SK-N-SH treated with all-trans-retinoic acid at 6 μM for 48 hours (cell line): ENCODE measurements at regions not wholly inside any gene's neighbourhood (a gene's known extent, or its start where the extent isn't known, plus 50 kb on each side); places are given as distances from the start of the nearest gene placed in this dataset.

Experiments used
- ATAC-seq: fragments of 200-7000 bp; cut with Tn5 transposase; 3 replicates; pipeline ENCODE4 v1.9.1; 2020; ENCODE audit warnings: mild to moderate bottlenecking, moderate library complexity
- ARNTL ChIP-seq: fragments of 450-650 bp; formaldehyde crosslinking; IDR thresholded peaks from 2 replicates; pipeline ENCODE4 v1.5.0; 2020; ENCODE audit warnings: low read depth, mild to moderate bottlenecking, moderate library complexity, borderline replicate concordance
- BACH2 ChIP-seq: fragments of 250-450 bp; sonication (Bioruptor Pico); IDR thresholded peaks from 2 replicates; pipeline ENCODE4 v1.9.0; 2021; ENCODE audit warnings: mild to moderate bottlenecking, borderline replicate concordance
- CSDC2 ChIP-seq: fragments of 250-450 bp; sonication (Bioruptor Pico); IDR thresholded peaks from 2 replicates; pipeline ENCODE4 v1.5.0; 2020; ENCODE audit warnings: mild to moderate bottlenecking, moderate library complexity
- GLIS3 ChIP-seq: fragments of 250-450 bp; sonication (Bioruptor Pico); IDR thresholded peaks from 2 replicates; pipeline ENCODE4 v1.5.0; 2020; ENCODE audit warnings: mild to moderate bottlenecking, moderate library complexity
- ISL1 ChIP-seq: fragments of 250-450 bp; sonication (Bioruptor Pico); IDR thresholded peaks from 2 replicates; pipeline ENCODE4 v2.1.2; 2022; ENCODE audit warnings: mild to moderate bottlenecking, moderate library complexity
- OSR1 ChIP-seq: fragments of 250-450 bp; sonication (Bioruptor Pico); IDR thresholded peaks from 2 replicates; pipeline ENCODE4 v1.8.0; 2022; ENCODE audit warnings: moderate library complexity, mild to moderate bottlenecking, inconsistent platforms
- PPARA ChIP-seq: fragments of 250-450 bp; sonication (Bioruptor Pico); IDR thresholded peaks from 2 replicates; pipeline ENCODE4 v1.5.0; 2020; ENCODE audit warnings: mild to moderate bottlenecking, borderline replicate concordance
- RARB ChIP-seq: fragments of 250-450 bp; sonication (Bioruptor Pico); IDR thresholded peaks from 2 replicates; pipeline ENCODE4 v1.8.0; 2021; ENCODE audit warnings: mild to moderate bottlenecking, moderate library complexity
- SNAI2 ChIP-seq: fragments of 250-450 bp; sonication (Bioruptor Pico); IDR thresholded peaks from 2 replicates; pipeline ENCODE4 v1.5.0; 2020; ENCODE audit warnings: mild to moderate bottlenecking, moderate library complexity
- TCF4 ChIP-seq: fragments of 250-450 bp; sonication (Bioruptor Pico); IDR thresholded peaks from 2 replicates; pipeline ENCODE4 v1.8.0; 2021; ENCODE audit warnings: mild to moderate bottlenecking, moderate library complexity, borderline replicate concordance
- TOX ChIP-seq: fragments of 250-450 bp; sonication (Bioruptor Pico); IDR thresholded peaks from 2 replicates; pipeline ENCODE4 v1.8.0; 2021; ENCODE audit warnings: mild to moderate bottlenecking, moderate library complexity, borderline replicate concordance
- ZC3H10 ChIP-seq: fragments of 250-450 bp; sonication (Bioruptor Pico); IDR thresholded peaks from 2 replicates; pipeline ENCODE4 v1.5.1; 2021; ENCODE audit warnings: mild to moderate bottlenecking, moderate library complexity
- ZFP3 ChIP-seq: fragments of 250-450 bp; sonication (Bioruptor Pico); IDR thresholded peaks from 2 replicates; pipeline ENCODE4 v1.5.0; 2020; ENCODE audit warnings: mild to moderate bottlenecking, moderate library complexity
- ZFP30 ChIP-seq: fragments of 450-650 bp; formaldehyde crosslinking; IDR thresholded peaks from 2 replicates; pipeline ENCODE4 v1.5.0; 2022; ENCODE audit warnings: mild to moderate bottlenecking, moderate library complexity
- ZNF565 ChIP-seq: fragments of 450-650 bp; formaldehyde crosslinking; conservative IDR thresholded peaks from 2 replicates; pipeline ENCODE4 v1.5.0; 2020; ENCODE audit warnings: low read depth, mild to moderate bottlenecking, moderate library complexity
- ZNF70 ChIP-seq: fragments of 450-650 bp; formaldehyde crosslinking; IDR thresholded peaks from 2 replicates; pipeline ENCODE4 v1.5.0; 2020; ENCODE audit warnings: mild to moderate bottlenecking, moderate library complexity
- ZNF8 ChIP-seq: fragments of 450-650 bp; formaldehyde crosslinking; IDR thresholded peaks from 2 replicates; pipeline ENCODE4 v1.5.0; 2020; ENCODE audit warnings: mild to moderate bottlenecking, moderate library complexity
- TF ChIP-seq, protein P1 (sequence below): fragments of 250-450 bp; sonication (Bioruptor Pico); IDR thresholded peaks from 2 replicates; pipeline ENCODE4 v1.8.0; 2021; ENCODE audit warnings: low read depth, mild to moderate bottlenecking, moderate library complexity, borderline replicate concordance
- TF ChIP-seq, protein P2 (sequence below): fragments of 250-450 bp; sonication (Bioruptor Pico); IDR thresholded peaks from 2 replicates; pipeline ENCODE4 v1.5.1; 2021; ENCODE audit warnings: mild to moderate bottlenecking, moderate library complexity
- TF ChIP-seq, protein P3 (sequence below): fragments of 250-450 bp; sonication (Bioruptor Pico); IDR thresholded peaks from 2 replicates; pipeline ENCODE4 v1.5.1; 2020; ENCODE audit warnings: low read depth, mild to moderate bottlenecking, moderate library complexity
- TF ChIP-seq, protein P4 (sequence below): fragments of 250-450 bp; sonication (Bioruptor Pico); IDR thresholded peaks from 2 replicates; pipeline ENCODE4 v1.8.0; 2020; ENCODE audit warnings: mild to moderate bottlenecking, moderate library complexity, borderline replicate concordance
- TF ChIP-seq, protein P5 (sequence below): fragments of 250-450 bp; sonication (Bioruptor Pico); IDR thresholded peaks from 2 replicates; pipeline ENCODE4 v1.5.0; 2020; ENCODE audit warnings: mild to moderate bottlenecking, moderate library complexity

- TF ChIP-seq, protein P1, sequence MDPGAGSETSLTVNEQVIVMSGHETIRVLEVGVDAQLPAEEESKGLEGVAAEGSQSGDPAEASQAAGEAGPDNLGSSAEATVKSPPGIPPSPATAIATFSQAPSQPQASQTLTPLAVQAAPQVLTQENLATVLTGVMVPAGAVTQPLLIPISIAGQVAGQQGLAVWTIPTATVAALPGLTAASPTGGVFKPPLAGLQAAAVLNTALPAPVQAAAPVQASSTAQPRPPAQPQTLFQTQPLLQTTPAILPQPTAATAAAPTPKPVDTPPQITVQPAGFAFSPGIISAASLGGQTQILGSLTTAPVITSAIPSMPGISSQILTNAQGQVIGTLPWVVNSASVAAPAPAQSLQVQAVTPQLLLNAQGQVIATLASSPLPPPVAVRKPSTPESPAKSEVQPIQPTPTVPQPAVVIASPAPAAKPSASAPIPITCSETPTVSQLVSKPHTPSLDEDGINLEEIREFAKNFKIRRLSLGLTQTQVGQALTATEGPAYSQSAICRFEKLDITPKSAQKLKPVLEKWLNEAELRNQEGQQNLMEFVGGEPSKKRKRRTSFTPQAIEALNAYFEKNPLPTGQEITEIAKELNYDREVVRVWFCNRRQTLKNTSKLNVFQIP (CRISPR knock-in tag), result no peak
- TF ChIP-seq, all 23 proteins: peak for 0
- ATAC-seq, result no peak
These were observed 122.3 kb downstream of the PCTP start for GRCh38 chr17:55873017-55873758.

DNA sequence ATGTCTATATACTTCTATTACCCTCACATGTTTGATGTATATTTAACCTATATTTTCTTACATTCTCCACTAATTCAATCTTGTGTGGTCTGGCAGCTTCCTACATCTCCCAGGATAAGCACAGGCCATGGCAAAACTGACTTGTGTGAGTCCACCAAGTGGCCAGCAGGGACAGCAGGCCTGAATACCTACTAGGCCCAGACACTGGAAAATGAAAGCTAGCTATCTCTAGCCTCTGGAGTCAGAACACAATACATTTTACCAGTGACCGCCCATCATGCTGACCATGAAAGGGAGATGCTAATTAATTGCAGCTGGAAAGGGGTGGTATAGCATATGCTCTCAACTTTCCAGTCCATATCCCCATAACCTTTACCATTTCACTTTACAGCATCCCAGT lies 132.3 kb downstream of the PCTP start:
- TF ChIP-seq GLIS3 (CRISPR knock-in tag) (no peak), ZFP30 (no peak), CSDC2 (CRISPR knock-in tag) (no peak), ZNF8 (CRISPR knock-in tag) (no peak), ARNTL (CRISPR knock-in tag) (no peak), OSR1 (no peak), ZNF70 (CRISPR knock-in tag) (no peak), TCF4 (CRISPR knock-in tag) (no peak), PPARA (CRISPR knock-in tag) (no peak), ZFP3 (no peak), ZNF565 (CRISPR knock-in tag) (no peak), BACH2 (no peak), ISL1 (no peak), ZC3H10 (CRISPR knock-in tag) (no peak)
- TF ChIP-seq, protein P1 (CRISPR knock-in tag), result no peak
- ATAC-seq, result peak; percentile 55; the same call in 2 of the 3 replicates

- no peak for ATAC-seq
- no peak for TF ChIP-seq SNAI2 (CRISPR knock-in tag)
- TF ChIP-seq BACH2, result no peak
- TF ChIP-seq ISL1, result no peak
- no peak for TF ChIP-seq TCF4 (CRISPR knock-in tag)
- TF ChIP-seq, protein P2, sequence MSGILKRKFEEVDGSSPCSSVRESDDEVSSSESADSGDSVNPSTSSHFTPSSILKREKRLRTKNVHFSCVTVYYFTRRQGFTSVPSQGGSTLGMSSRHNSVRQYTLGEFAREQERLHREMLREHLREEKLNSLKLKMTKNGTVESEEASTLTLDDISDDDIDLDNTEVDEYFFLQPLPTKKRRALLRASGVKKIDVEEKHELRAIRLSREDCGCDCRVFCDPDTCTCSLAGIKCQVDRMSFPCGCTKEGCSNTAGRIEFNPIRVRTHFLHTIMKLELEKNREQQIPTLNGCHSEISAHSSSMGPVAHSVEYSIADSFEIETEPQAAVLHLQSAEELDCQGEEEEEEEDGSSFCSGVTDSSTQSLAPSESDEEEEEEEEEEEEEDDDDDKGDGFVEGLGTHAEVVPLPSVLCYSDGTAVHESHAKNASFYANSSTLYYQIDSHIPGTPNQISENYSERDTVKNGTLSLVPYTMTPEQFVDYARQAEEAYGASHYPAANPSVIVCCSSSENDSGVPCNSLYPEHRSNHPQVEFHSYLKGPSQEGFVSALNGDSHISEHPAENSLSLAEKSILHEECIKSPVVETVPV (CRISPR knock-in tag), result no peak
- TF ChIP-seq TOX (CRISPR knock-in tag), result no peak
- TF ChIP-seq CSDC2 (CRISPR knock-in tag), result no peak
- TF ChIP-seq, protein P3, sequence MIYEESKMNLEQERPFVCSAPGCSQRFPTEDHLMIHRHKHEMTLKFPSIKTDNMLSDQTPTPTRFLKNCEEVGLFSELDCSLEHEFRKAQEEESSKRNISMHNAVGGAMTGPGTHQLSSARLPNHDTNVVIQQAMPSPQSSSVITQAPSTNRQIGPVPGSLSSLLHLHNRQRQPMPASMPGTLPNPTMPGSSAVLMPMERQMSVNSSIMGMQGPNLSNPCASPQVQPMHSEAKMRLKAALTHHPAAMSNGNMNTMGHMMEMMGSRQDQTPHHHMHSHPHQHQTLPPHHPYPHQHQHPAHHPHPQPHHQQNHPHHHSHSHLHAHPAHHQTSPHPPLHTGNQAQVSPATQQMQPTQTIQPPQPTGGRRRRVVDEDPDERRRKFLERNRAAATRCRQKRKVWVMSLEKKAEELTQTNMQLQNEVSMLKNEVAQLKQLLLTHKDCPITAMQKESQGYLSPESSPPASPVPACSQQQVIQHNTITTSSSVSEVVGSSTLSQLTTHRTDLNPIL, result no peak
- TF ChIP-seq, protein P4, sequence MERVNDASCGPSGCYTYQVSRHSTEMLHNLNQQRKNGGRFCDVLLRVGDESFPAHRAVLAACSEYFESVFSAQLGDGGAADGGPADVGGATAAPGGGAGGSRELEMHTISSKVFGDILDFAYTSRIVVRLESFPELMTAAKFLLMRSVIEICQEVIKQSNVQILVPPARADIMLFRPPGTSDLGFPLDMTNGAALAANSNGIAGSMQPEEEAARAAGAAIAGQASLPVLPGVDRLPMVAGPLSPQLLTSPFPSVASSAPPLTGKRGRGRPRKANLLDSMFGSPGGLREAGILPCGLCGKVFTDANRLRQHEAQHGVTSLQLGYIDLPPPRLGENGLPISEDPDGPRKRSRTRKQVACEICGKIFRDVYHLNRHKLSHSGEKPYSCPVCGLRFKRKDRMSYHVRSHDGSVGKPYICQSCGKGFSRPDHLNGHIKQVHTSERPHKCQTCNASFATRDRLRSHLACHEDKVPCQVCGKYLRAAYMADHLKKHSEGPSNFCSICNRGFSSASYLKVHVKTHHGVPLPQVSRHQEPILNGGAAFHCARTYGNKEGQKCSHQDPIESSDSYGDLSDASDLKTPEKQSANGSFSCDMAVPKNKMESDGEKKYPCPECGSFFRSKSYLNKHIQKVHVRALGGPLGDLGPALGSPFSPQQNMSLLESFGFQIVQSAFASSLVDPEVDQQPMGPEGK (CRISPR knock-in tag), result no peak
- no peak for TF ChIP-seq RARB (CRISPR knock-in tag)
- no peak for TF ChIP-seq GLIS3 (CRISPR knock-in tag)
- no peak for TF ChIP-seq ZC3H10 (CRISPR knock-in tag)
- TF ChIP-seq, protein P5, sequence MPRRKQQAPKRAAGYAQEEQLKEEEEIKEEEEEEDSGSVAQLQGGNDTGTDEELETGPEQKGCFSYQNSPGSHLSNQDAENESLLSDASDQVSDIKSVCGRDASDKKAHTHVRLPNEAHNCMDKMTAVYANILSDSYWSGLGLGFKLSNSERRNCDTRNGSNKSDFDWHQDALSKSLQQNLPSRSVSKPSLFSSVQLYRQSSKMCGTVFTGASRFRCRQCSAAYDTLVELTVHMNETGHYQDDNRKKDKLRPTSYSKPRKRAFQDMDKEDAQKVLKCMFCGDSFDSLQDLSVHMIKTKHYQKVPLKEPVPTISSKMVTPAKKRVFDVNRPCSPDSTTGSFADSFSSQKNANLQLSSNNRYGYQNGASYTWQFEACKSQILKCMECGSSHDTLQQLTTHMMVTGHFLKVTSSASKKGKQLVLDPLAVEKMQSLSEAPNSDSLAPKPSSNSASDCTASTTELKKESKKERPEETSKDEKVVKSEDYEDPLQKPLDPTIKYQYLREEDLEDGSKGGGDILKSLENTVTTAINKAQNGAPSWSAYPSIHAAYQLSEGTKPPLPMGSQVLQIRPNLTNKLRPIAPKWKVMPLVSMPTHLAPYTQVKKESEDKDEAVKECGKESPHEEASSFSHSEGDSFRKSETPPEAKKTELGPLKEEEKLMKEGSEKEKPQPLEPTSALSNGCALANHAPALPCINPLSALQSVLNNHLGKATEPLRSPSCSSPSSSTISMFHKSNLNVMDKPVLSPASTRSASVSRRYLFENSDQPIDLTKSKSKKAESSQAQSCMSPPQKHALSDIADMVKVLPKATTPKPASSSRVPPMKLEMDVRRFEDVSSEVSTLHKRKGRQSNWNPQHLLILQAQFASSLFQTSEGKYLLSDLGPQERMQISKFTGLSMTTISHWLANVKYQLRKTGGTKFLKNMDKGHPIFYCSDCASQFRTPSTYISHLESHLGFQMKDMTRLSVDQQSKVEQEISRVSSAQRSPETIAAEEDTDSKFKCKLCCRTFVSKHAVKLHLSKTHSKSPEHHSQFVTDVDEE (CRISPR knock-in tag), result no peak
These were observed 136.7 kb downstream of the PCTP start for GRCh38 chr17:55887531-55887930.
